Natural killer cell (primary cell): ENCODE measurements at regions not wholly inside any gene's neighbourhood (a gene's known extent, or its start where the extent isn't known, plus 50 kb on each side); places are given as distances from the start of the nearest gene placed in this dataset.
"Not testable (repeated sequence)": the region's sequence is repeated elsewhere in the genome, so short reads cannot be mapped to it uniquely, and the experiment has no call there.

ENCODE experiments used
- ATAC-seq, 3 donors: fragments of 150-1000 bp in 2 of 3; fragments of 200-7000 bp in 1 of 3; cut with Tn5 transposase; 1 replicate in 1 of 3; 2 replicates in 2 of 3; pipeline ENCODE4 v1.10.0; 2021; ENCODE audit warnings: mild to moderate bottlenecking in 2 of 3, moderate library complexity in 2 of 3
- DNase-seq, 2 donors: peaks; one replicate each; pipeline versions ENCODE4 v3.0.0 to v3.0.0-alpha.2; 2013 to 2021; ENCODE audit warnings: mixed read lengths in 1 of 2
- H3K27ac ChIP-seq: one replicate; pipeline ENCODE4 v1.5.1; 2013; ENCODE audit warnings: mild to moderate bottlenecking, low read length
- H3K27me3 ChIP-seq: one replicate; pipeline ENCODE4 v1.6.1; 2013; ENCODE audit warnings: low read length; ENCODE audit not compliant: control insufficient read depth, insufficient read depth
- H3K36me3 ChIP-seq: one replicate; pipeline ENCODE4 v1.6.1; 2013; ENCODE audit warnings: low read length; ENCODE audit not compliant: control insufficient read depth, insufficient read depth
- H3K4me1 ChIP-seq: one replicate; pipeline ENCODE4 v1.6.1; 2013; ENCODE audit warnings: low read length; ENCODE audit not compliant: control insufficient read depth, insufficient read depth
- H3K4me3 ChIP-seq: one replicate; pipeline ENCODE4 v1.5.1; 2013; ENCODE audit warnings: low read length
- H3K9me3 ChIP-seq: one replicate; pipeline ENCODE4 v1.6.1; 2013; ENCODE audit warnings: low read length; ENCODE audit not compliant: control insufficient read depth, insufficient read depth
- H3K27ac Mint-ChIP-seq, 2 donors: one replicate each; pipeline ENCODE4 v1.8.0; 2022; ENCODE audit warnings: mild to moderate bottlenecking in 2 of 2, mixed read lengths in 2 of 2, moderate library complexity in 1 of 2
- H3K27me3 Mint-ChIP-seq, 2 donors: one replicate each; pipeline ENCODE4 v1.8.0; 2022; ENCODE audit warnings: low read depth in 2 of 2, mixed read lengths in 2 of 2
- H3K36me3 Mint-ChIP-seq: one replicate; pipeline ENCODE4 v1.8.0; 2022; ENCODE audit warnings: mixed read lengths
- H3K4me1 Mint-ChIP-seq, 2 donors: one replicate each; pipeline ENCODE4 v1.8.0; 2022; ENCODE audit warnings: mixed read lengths in 2 of 2
- H3K4me3 Mint-ChIP-seq: one replicate; pipeline ENCODE4 v1.8.0; 2022; ENCODE audit warnings: mild to moderate bottlenecking, moderate library complexity, mixed read lengths
- H3K9me3 Mint-ChIP-seq, 2 donors: one replicate each; pipeline ENCODE4 v1.8.0; 2022; ENCODE audit warnings: mixed read lengths in 2 of 2
- WGBS: methylation state at CpG from one replicate; pipeline ENCODE4 v1.1.7; 2013; ENCODE audit warnings: missing lambda C conversion rate; ENCODE audit not compliant: insufficient coverage; 5-methylcytosine and 5-hydroxymethylcytosine counted together
- intact Hi-C: fragments of 100-400 bp; cut with micrococcal nuclease; formaldehyde crosslinking; loops from one replicate; pipeline ENCODE4 v1.14.2; 2022
- TF ChIP-seq, protein P1 (sequence below): fragments of 200-600 bp; IDR thresholded peaks from one replicate; pipeline ENCODE4 v1.8.0; 2022; ENCODE audit warnings: antibody characterized with exemption

DNA sequence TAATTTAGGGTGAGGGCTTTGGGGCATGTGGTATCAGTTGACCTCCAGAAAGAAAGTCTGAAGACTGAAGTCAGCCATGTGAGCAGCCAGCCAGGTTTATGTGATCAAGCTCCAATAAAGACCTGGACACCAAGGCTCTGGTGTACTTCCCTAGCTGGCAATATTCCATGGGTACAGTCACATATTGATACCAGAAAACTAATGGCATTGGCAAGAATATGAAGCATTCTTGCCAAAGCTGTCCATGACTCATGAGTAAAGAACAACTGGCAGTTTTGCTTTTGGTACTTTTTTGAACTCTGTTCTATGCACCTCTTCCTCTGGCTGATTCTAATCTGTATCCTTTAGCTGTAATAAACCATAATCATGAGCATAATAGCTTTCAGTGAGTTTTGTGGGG is 415.3 kb upstream of the CAMK1G start:
- no peaks in the 10 kb centered on the region for H3K36me3 ChIP-seq

DNA sequence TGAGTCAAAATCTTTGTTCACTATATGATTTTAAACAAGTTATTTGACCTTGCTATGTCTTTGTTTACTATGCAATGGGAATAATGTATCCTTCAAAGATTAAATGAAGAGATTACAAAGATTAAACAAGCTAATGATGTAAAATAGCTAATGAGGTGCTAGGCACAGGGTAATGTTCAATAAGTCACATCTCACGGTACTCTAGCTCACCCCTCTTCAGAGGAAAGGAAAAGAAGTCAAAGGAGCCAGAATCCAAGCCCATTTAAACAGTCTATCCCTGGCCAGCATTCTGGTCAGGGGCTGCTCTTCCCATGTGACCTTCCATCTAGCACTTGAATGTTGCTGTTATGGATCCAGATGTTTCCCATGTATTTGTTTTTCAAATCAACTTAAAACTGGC is 412.4 kb upstream of the CAMK1G start:
- Mint-ChIP-seq H3K27me3 (no peaks in the 10 kb centered on the region), H3K9me3 (peaks cover 0 to 2% of the 10 kb centered on the region in 2 donors)

More for the DNA sequence above, 415.3 kb upstream of the CAMK1G start:
- Mint-ChIP-seq H3K4me1 (no peaks in the 10 kb centered on the region), H3K36me3 (no peaks in the 10 kb centered on the region), H3K27ac (no peak overlapping the region), H3K27me3 (no peaks in the 10 kb centered on the region), H3K4me3 (no peak overlapping the region), H3K9me3 (no peaks in the 10 kb centered on the region)
- no peaks in the 10 kb centered on the region for H3K4me1 ChIP-seq
- H3K27ac ChIP-seq = no peak overlapping the region
- no peak overlapping the region for H3K4me3 ChIP-seq
- DNase-seq = no peak
- peaks cover 7% of the 10 kb centered on the region for H3K9me3 ChIP-seq
- intact Hi-C loops = no loop called here
- TF ChIP-seq, protein P1, sequence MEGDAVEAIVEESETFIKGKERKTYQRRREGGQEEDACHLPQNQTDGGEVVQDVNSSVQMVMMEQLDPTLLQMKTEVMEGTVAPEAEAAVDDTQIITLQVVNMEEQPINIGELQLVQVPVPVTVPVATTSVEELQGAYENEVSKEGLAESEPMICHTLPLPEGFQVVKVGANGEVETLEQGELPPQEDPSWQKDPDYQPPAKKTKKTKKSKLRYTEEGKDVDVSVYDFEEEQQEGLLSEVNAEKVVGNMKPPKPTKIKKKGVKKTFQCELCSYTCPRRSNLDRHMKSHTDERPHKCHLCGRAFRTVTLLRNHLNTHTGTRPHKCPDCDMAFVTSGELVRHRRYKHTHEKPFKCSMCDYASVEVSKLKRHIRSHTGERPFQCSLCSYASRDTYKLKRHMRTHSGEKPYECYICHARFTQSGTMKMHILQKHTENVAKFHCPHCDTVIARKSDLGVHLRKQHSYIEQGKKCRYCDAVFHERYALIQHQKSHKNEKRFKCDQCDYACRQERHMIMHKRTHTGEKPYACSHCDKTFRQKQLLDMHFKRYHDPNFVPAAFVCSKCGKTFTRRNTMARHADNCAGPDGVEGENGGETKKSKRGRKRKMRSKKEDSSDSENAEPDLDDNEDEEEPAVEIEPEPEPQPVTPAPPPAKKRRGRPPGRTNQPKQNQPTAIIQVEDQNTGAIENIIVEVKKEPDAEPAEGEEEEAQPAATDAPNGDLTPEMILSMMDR = no peak
- ATAC-seq = no peak
- no peaks in the 10 kb centered on the region for H3K27me3 ChIP-seq

DNA sequence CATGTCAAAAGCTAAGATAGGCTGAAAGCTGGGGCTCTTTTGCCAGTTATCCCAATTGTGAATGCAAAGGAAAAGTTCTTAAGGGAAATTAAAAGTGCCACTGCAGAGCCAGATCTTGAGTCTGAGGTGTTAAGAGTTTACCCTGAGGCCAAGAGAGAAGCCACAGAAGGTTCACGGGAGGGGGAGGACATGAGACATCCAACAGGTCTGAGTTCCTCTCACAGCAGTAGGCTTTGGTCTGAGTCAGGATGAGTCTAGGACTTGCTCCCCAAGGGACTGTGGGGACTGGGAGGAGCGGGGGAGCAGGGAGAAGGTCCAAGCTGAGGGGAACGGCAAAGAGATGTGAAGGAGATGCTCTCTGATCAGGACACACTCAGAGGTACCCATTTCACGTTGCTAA is 411.2 kb upstream of the CAMK1G start:
- H3K27me3 ChIP-seq = no peaks in the 10 kb centered on the region
- Mint-ChIP-seq H3K4me1 (no peaks in the 10 kb centered on the region), H3K27me3 (no peaks in the 10 kb centered on the region), H3K36me3 (no peaks in the 10 kb centered on the region), H3K27ac (no peak overlapping the region), H3K9me3 (peaks cover 0 to 4% of the 10 kb centered on the region in 2 donors), H3K4me3 (no peak overlapping the region)
- H3K27ac ChIP-seq = no peak overlapping the region
- H3K4me1 ChIP-seq = no peaks in the 10 kb centered on the region
- intact Hi-C loops = no loop called here
- no peak overlapping the region for H3K4me3 ChIP-seq
- 88% methylated on average over 4 of the region's 4 CpGs for WGBS
- ATAC-seq = no peak
- DNase-seq = no peak
- TF ChIP-seq, protein P1 = no peak
- H3K9me3 ChIP-seq = peaks cover 14% of the 10 kb centered on the region
- no peaks in the 10 kb centered on the region for H3K36me3 ChIP-seq

More for the DNA sequence above, 412.4 kb upstream of the CAMK1G start:
- Histone ChIP-seq H3K9me3 (peaks cover 14% of the 10 kb centered on the region), H3K4me3 (no peak overlapping the region), H3K27me3 (no peaks in the 10 kb centered on the region), H3K27ac (no peak overlapping the region), H3K36me3 (no peaks in the 10 kb centered on the region), H3K4me1 (no peaks in the 10 kb centered on the region)
- DNase-seq = no peak
- no peaks in the 10 kb centered on the region for H3K36me3 Mint-ChIP-seq
- no peaks in the 10 kb centered on the region for H3K4me1 Mint-ChIP-seq
- WGBS = 0% methylated on average over 1 of the region's 1 CpG
- TF ChIP-seq, protein P1 = no peak
- no peak for ATAC-seq
- intact Hi-C loops = no loop called here
- H3K4me3 Mint-ChIP-seq = no peak overlapping the region
- H3K27ac Mint-ChIP-seq = no peak overlapping the region

DNA sequence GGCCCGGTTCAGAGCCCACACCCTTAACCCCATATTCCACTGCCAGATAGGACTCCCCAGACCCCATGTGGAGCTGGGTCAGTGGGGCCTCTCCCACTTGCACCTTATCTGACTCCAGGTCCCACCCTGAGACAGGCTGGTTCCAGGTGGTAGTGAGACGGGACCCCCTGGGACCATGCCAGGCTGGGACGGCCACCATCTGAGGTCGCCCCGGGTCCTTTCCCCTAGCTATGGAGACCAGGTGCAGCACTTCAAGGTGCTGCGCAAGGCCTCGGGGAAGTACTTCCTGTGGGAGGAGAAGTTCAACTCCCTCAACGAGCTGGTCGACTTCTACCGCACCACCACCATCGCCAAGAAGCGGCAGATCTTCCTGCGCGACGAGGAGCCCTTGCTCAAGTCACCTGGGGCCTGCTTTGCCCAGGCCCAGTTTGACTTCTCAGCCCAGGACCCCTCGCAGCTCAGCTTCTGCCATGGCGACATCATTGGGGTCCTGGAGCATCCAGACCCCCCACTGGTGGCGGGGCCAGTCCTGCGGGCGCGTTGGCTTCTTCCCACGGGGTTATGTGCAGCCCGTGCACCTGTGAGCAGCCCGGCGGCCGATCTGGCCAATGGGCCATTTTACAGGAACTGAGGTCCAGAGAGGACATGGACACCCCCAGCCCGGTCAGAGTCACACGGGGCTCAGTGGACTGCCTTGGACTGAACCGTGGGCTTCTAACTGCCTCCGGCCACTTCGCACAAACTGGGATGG is 410.5 kb upstream of the CAMK1G start:
- H3K4me3 ChIP-seq, DNase-seq, H3K27ac ChIP-seq, H3K4me1 Mint-ChIP-seq, H3K4me3 Mint-ChIP-seq, H3K27me3 ChIP-seq, H3K36me3 ChIP-seq, H3K4me1 ChIP-seq, intact Hi-C loops, H3K36me3 Mint-ChIP-seq, H3K27ac Mint-ChIP-seq, H3K9me3 Mint-ChIP-seq, H3K27me3 Mint-ChIP-seq: not testable (repeated sequence)
- WGBS = 95% methylated on average over 31 of the region's 31 CpGs
- peaks cover 14% of the 10 kb centered on the region for H3K9me3 ChIP-seq
- peak in 1 of 3 donors; percentile 17 for ATAC-seq

DNA sequence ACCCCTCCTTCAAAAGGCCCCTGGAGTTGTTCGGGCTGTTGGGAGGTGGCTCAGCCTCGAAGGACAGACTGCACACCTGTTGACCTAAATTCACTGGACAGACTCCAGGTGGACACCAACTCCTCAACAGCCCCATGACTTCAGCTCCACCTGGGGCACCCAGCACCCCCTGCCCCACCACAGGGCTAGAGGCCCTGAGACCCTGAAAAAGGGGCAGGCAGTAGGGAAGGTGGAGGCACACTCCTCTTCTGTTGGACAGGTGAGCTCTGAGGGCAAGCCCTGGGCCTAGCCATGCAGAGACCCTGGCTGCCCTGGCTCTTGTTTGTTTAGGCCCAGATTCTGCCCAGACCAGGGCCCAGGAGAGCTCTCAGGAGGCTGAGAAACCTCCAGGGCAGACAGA is 409.7 kb upstream of the CAMK1G start:
- H3K27ac ChIP-seq, DNase-seq, H3K27me3 ChIP-seq, H3K9me3 Mint-ChIP-seq, H3K4me3 Mint-ChIP-seq, H3K27ac Mint-ChIP-seq, H3K4me1 Mint-ChIP-seq, H3K27me3 Mint-ChIP-seq, H3K36me3 Mint-ChIP-seq, H3K4me3 ChIP-seq, ATAC-seq, H3K4me1 ChIP-seq, H3K36me3 ChIP-seq, intact Hi-C loops: not testable (repeated sequence)
- peaks cover 14% of the 10 kb centered on the region for H3K9me3 ChIP-seq
- 97% methylated on average over 2 of the region's 2 CpGs for WGBS
